Osteoblast (primary cell): ENCODE measurements at regions not wholly inside any gene's neighbourhood (a gene's known extent, or its start where the extent isn't known, plus 50 kb on each side); places are given as distances from the start of the nearest gene placed in this dataset.

Experiments used
- DNase-seq: peaks from one replicate; pipeline ENCODE4 v3.0.0; 2011; ENCODE audit warnings: low spot score, mixed read lengths; ENCODE audit not compliant: insufficient read length; ENCODE audit errors: missing footprints
- H2AFZ ChIP-seq: 2 replicates; pipeline ENCODE4 v1.6.0; 2011; ENCODE audit warnings: mild to moderate bottlenecking, low read length
- H3K27ac ChIP-seq: 2 replicates; pipeline ENCODE4 v1.5.1; 2011; ENCODE audit warnings: mild to moderate bottlenecking, low read depth, low read length, moderate library complexity
- H3K27me3 ChIP-seq: 2 replicates; pipeline ENCODE4 v1.6.0; 2012; ENCODE audit warnings: mild to moderate bottlenecking, control low read depth, inconsistent platforms, low read length, moderate library complexity; ENCODE audit not compliant: insufficient read depth
- H3K36me3 ChIP-seq: 2 replicates; pipeline ENCODE4 v1.5.1; 2011; ENCODE audit warnings: mild to moderate bottlenecking, low read length, control low read depth, moderate library complexity; ENCODE audit not compliant: insufficient read depth
- H3K4me1 ChIP-seq: 2 replicates; pipeline ENCODE4 v1.5.1; 2011; ENCODE audit warnings: mild to moderate bottlenecking, low read length, control low read depth, moderate library complexity; ENCODE audit not compliant: insufficient read depth
- H3K4me2 ChIP-seq: 2 replicates; pipeline ENCODE4 v1.6.0; 2011; ENCODE audit warnings: mild to moderate bottlenecking, low read length; ENCODE audit not compliant: insufficient read depth
- H3K4me3 ChIP-seq: fragments of 200-600 bp; sonication (generic); 3 replicates; pipeline ENCODE4 v1.5.1; 2012; ENCODE audit warnings: mild to moderate bottlenecking, low read length, inconsistent platforms; ENCODE audit not compliant: insufficient read depth
- H3K79me2 ChIP-seq: 2 replicates; pipeline ENCODE4 v1.6.0; 2012; ENCODE audit warnings: mild to moderate bottlenecking, low read length, control low read depth, inconsistent platforms; ENCODE audit not compliant: insufficient read depth
- H3K9me3 ChIP-seq: 2 replicates; pipeline ENCODE4 v1.5.1; 2011; ENCODE audit warnings: low read depth, low read length, control low read depth
- H4K20me1 ChIP-seq: 2 replicates; pipeline ENCODE4 v1.6.0; 2012; ENCODE audit warnings: mild to moderate bottlenecking, low read length, control low read depth; ENCODE audit not compliant: insufficient read depth
- TF ChIP-seq, protein P1 (sequence below): IDR thresholded peaks from 2 replicates; pipeline ENCODE4 v1.5.1; 2011; ENCODE audit warnings: mild to moderate bottlenecking, low read depth, low read length, moderate library complexity; ENCODE audit errors: extremely low read depth

- Histone ChIP-seq H3K27me3 (no peaks in the 10 kb centered on the region), H3K9me3 (no peaks in the 10 kb centered on the region), H3K79me2 (no peaks in the 10 kb centered on the region), H2AFZ (no peak overlapping the region), H3K4me1 (no peaks in the 10 kb centered on the region), H3K36me3 (no peaks in the 10 kb centered on the region), H3K4me3 (no peak overlapping the region), H3K27ac (no peak overlapping the region), H4K20me1 (no peaks in the 10 kb centered on the region), H3K4me2 (no peak overlapping the region)
- DNase-seq = no peak
- TF ChIP-seq, protein P1, sequence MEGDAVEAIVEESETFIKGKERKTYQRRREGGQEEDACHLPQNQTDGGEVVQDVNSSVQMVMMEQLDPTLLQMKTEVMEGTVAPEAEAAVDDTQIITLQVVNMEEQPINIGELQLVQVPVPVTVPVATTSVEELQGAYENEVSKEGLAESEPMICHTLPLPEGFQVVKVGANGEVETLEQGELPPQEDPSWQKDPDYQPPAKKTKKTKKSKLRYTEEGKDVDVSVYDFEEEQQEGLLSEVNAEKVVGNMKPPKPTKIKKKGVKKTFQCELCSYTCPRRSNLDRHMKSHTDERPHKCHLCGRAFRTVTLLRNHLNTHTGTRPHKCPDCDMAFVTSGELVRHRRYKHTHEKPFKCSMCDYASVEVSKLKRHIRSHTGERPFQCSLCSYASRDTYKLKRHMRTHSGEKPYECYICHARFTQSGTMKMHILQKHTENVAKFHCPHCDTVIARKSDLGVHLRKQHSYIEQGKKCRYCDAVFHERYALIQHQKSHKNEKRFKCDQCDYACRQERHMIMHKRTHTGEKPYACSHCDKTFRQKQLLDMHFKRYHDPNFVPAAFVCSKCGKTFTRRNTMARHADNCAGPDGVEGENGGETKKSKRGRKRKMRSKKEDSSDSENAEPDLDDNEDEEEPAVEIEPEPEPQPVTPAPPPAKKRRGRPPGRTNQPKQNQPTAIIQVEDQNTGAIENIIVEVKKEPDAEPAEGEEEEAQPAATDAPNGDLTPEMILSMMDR = no peak
Measured at GRCh38 chr14:48693793-48694192, 892.4 kb downstream of the RPS29 start.

DNA sequence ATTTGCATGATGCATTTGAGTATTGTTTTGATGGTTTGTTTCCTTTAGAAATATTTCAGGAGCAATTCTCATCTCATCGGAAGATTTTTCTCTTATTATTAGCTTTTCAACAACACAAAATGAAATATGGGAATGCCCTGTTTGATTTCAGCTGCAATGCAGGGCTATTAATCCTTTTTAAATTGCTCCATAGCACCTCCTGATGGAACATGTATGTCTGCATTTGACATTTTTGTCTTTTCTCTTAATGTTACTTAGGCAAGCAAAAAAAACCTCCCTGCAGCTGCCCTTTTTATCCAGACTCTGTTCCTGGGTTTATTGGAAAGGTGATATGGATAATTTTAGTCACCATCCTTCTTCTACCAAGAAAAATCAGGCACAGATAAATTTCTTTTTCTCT is 895.8 kb downstream of the RPS29 start:
- DNase-seq = no peak
- Histone ChIP-seq H4K20me1 (no peaks in the 10 kb centered on the region), H2AFZ (no peak overlapping the region), H3K9me3 (peaks cover 2% of the 10 kb centered on the region), H3K36me3 (no peaks in the 10 kb centered on the region), H3K27ac (no peak overlapping the region), H3K27me3 (no peaks in the 10 kb centered on the region), H3K4me2 (no peak overlapping the region), H3K4me3 (no peak overlapping the region), H3K4me1 (no peaks in the 10 kb centered on the region), H3K79me2 (no peaks in the 10 kb centered on the region)
- TF ChIP-seq, protein P1 = no peak

DNA sequence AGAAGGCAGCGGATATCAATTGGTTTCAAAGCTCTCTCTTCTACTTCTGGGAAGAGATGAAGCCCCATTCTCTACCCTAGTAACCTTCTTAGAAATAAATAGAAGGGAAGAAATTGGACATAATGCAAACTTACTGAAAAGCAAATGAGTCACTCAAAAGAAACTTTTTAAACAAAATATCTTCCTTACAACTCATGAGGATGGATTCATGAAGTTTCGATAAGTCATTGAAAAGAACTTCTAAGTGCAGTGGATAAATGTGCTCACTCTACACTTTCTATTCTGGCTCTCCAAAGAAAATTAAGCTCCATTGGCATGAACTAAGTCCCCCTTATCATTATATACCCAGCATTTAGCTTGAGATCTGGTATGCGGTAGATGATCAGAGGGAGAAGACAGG is 899.5 kb downstream of the RPS29 start:
- Histone ChIP-seq H3K79me2 (no peaks in the 10 kb centered on the region), H3K36me3 (no peaks in the 10 kb centered on the region), H3K9me3 (peaks cover 2% of the 10 kb centered on the region), H4K20me1 (no peaks in the 10 kb centered on the region), H3K4me1 (no peaks in the 10 kb centered on the region), H3K27ac (no peak overlapping the region), H3K4me3 (no peak overlapping the region), H3K4me2 (no peak overlapping the region), H3K27me3 (no peaks in the 10 kb centered on the region), H2AFZ (no peak overlapping the region)
- TF ChIP-seq, protein P1 = no peak
- DNase-seq = no peak

- DNase-seq = no peak
- H3K27ac ChIP-seq = no peak overlapping the region
- H4K20me1 ChIP-seq = no peaks in the 10 kb centered on the region
- no peak overlapping the region for H3K4me2 ChIP-seq
- H2AFZ ChIP-seq = no peak overlapping the region
- no peaks in the 10 kb centered on the region for H3K36me3 ChIP-seq
- no peak overlapping the region for H3K4me3 ChIP-seq
- TF ChIP-seq, protein P1 = no peak
- H3K27me3 ChIP-seq = no peaks in the 10 kb centered on the region
- H3K9me3 ChIP-seq = peaks cover 4% of the 10 kb centered on the region
- no peaks in the 10 kb centered on the region for H3K4me1 ChIP-seq
- no peaks in the 10 kb centered on the region for H3K79me2 ChIP-seq
Measured at GRCh38 chr14:48672506-48672905, 913.7 kb downstream of the RPS29 start.
